ENCODE measurements at regions not wholly inside any gene's neighbourhood (a gene's known extent, or its start where the extent isn't known, plus 50 kb on each side); places are given as distances from the start of the nearest gene placed in this dataset.
"Not testable (repeated sequence)": the region's sequence is repeated elsewhere in the genome, so short reads cannot be mapped to it uniquely, and the experiment has no call there.

GRCh38 chr11:13169709-13170108, 107.9 kb upstream of the BMAL1 start:
- intact Hi-C loops (cut with micrococcal nuclease): no loop called here

GRCh38 chr11:13174090-13174489, 103.5 kb upstream of the BMAL1 start:
- intact Hi-C loops (cut with micrococcal nuclease): no loop called here

GRCh38 chr11:13183094-13183825, 94.3 kb upstream of the BMAL1 start:
- intact Hi-C loops (cut with micrococcal nuclease): loop anchor here (1.0 to 2.0 kb wide), 7 partner anchors 26 to 284 kb away; no protein-coding TSS in a partner anchor

DNA sequence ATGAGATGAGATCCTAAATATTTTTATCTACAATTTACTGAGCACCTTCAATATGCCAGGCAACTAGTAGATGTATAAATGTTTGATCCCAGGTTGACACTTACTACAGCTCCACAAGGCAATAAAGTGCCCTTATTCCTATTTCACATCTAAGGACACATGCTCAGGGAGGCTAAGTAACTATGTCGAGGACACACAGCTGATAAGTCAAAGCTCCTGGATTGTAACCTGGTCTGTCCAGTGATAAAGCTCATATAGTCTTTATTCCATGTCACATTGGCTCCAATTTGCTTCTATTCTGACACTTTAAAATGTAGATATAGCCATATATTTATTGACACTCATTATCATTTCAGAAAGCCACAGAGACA, 93.8 kb upstream of the BMAL1 start:
- intact Hi-C loops (cut with micrococcal nuclease): loop anchor here (1.0 to 2.0 kb wide), 7 partner anchors 25 to 283 kb away; no protein-coding TSS in a partner anchor

DNA sequence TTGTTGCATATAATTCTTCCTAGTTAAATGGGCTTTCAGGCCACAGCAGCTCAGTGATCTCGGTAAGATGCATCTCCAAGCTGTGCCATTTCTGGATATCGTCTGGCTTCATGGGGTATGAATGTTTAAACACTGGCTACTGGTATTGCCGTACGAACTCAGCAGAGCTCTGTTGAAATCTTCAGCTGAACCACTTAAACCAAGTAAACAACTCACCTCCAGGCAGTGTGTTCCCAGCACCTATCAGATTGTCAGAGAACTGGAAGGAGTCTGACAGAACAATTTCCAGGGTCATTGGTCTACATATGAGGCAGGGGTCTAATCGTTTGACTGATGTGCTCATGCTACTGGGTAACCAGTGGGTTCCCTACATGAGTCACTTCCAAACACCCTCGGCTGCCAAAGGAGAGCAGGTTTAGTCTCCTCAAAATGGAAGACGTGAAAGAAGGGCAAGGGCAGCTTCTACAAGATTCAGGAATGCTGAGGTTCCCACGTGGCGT, 93.2 kb upstream of the BMAL1 start:
- intact Hi-C loops (cut with micrococcal nuclease): no loop called here

DNA sequence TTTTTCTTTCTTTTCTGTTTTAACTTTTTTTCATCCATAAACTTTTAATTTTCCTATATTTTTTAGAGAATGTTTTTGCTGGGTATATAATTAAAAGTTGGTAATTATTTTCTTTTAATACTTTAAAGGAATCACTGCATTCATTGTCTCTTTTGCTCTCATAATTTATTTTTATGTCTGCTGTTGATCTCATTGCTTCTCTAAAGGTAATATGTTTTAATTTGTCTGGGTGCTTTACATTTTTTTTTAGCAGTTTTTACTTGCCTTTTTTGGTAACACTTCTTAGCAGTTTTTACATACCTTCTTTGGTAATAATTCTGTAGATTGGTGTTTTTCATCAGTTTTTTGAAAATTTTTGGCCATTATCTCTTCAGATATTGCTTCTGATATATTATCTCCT, 89.4 kb upstream of the BMAL1 start:
- intact Hi-C loops (cut with micrococcal nuclease): no loop called here

DNA sequence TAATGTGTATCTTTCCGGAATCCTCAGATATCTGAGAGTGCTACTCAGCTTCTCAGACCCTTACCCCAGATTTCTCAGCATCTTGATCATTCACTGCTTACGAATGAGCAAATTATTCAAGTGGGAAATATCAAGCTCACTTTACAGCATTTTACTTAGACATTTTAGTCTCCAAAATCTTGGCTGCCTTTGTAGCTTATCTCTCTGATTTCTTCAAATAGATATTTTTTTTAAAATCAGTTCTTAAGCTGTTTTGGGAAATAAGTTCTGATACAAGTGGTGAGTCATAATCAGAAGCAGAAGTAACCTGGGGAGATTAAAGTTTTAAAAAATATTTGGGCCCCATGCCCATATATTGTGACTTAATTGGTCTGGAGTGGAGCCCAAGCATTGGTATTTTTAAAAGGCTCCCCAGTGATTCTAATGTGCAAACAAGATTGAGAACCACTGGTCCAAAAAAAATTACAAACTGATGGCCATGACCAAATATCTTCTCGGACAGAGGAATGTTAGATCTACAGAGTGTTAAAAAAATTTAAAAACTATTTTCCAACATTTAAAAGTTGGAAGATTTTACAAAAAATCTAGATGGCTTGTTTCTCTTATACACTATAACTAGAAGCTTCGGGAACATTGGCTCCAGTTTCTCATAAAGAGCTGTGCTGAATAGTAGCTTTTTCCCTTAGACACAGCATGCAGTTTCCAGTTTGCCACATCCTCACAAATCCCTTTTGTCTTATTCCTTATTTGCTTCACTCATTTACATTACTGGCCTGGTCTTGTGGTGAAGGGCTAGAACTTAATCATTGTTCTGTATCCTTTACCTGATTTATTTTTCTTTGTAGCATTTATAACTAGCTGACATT, 87.8 kb upstream of the BMAL1 start:
- intact Hi-C loops (cut with micrococcal nuclease): no loop called here

GRCh38 chr11:13193613-13194012, 84.0 kb upstream of the BMAL1 start:
- intact Hi-C loops (cut with micrococcal nuclease): no loop called here

DNA sequence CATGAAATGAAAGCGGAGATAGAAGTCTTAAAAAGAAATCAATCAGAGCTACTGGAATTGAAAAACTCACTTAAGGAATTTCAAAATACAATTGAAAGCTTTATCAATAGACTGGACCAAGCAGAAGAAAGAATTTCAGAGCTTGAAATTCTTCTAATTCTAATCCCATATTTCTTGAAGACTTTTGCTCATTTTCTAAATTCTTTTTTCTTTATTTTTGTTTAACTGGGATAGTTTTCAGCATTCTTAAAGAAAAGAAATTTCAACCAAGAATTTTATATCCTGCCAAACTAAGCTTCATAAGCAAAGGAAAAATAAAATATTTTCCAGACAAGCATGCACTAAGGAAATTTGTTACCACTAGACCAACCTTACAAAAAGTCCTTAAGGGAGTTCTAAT, 80.2 kb upstream of the BMAL1 start:
- intact Hi-C loops (cut with micrococcal nuclease): not testable (repeated sequence)

- intact Hi-C loops (cut with micrococcal nuclease): loop anchor here (5.0 kb wide), 1 partner anchor 462 kb away; the partner anchor contains the start of gene FAR1
These were observed 72.1 kb upstream of the BMAL1 start for GRCh38 chr11:13205486-13205885.

- intact Hi-C loops (cut with micrococcal nuclease): loop anchor here (5.0 kb wide), 1 partner anchor 461 kb away; the partner anchor contains the start of gene FAR1
These were observed 71.4 kb upstream of the BMAL1 start for GRCh38 chr11:13206086-13206640.

- intact Hi-C loops (cut with micrococcal nuclease): loop anchor here (5.0 kb wide), 1 partner anchor 460 kb away; the partner anchor contains the start of gene FAR1
These were observed 70.3 kb upstream of the BMAL1 start for GRCh38 chr11:13207270-13207664.

DNA sequence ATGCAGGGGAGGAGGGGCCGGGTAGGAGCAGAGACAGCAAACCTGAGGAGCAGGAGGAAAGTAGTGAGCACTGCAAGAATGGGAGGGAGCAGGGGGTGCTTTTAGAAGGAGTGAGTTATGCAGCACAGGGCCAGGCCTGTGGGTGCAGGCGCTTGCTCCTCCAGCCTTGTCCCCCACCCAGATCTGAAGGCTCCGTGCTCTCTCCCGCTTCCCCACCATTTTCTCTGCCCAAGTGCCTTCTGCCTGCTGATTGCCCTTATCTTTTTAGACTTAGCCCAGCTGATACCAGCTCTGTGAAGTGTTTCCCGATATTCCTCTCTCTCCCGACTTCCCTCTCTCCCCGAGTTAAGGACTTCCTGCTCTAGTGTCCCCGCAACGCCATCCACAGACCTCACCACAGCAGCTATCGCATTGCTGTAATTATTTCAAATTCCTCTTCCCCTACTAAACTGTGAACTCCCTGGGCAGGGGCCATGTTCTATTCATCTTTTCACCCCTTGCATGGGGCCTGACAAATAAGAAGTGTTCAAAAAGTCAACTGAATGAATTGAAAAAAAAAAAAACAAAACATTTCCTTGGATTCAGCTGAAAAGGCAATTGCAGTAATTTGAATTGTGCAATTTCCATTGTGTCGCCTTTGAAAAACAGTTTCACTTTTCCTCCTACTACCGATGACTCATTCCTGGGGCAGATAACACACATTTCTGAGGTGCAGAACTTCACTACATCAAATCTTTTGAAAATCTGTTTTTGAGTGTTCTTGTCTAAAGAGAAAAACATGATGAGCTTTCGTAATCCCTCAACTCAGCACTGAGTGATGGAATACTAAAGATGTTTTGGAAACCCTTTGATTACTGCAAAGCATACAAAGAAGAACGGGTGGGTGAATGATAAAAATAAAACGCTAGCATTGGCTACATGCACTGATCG, 69.7 kb upstream of the BMAL1 start:
- intact Hi-C loops (cut with micrococcal nuclease): loop anchor here (1.0 to 5.0 kb wide), 7 partner anchors 25 to 459 kb away; partner anchors contain the start of genes BMAL1, BTBD10 and FAR1

DNA sequence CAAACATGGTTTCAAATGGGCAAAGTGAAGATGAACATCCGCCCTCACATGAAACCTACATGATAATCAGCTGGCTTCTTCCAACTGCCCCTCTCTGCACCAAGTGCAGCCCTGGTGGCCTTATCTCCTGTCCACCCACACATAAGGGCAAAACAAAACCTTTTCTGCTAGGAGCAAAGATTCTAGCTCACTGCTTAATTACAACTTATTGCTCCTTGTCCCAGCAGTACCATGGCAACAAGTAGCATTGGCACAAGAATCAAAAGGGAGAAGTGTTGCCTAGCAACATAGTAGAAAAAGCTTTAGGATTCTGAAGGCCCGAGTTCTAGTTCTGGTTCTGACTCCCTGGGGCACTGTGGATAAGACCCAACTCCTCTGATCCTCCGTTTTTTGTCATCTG, 68.7 kb upstream of the BMAL1 start:
- intact Hi-C loops (cut with micrococcal nuclease): loop anchor here (1.0 to 5.0 kb wide), 7 partner anchors 26 to 458 kb away; partner anchors contain the start of genes BMAL1, BTBD10 and FAR1

- intact Hi-C loops (cut with micrococcal nuclease): loop anchor here (2.0 to 5.0 kb wide), 2 partner anchors 27 to 458 kb away; partner anchors contain the start of gene FAR1
These were observed 68.2 kb upstream of the BMAL1 start for GRCh38 chr11:13209379-13209778.

DNA sequence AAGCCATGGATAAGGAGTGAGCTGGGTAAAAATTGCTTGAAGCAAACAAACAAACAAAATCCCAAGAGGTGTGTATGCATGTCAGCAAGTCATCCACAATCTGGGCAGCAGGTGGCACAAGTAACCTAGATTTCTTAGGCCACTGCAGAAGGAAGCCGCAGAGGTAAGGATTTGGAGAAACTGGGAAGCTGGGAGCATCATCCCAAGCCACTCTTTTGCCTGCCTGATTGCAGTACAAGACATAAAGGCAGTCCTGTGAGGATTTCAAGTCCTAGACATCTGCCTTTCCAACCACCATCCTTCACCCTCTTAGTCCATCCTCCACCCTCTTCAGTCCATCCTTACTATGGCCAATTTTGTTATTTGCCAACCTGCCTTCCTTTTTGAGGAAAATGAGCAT, 67.2 kb upstream of the BMAL1 start:
- intact Hi-C loops (cut with micrococcal nuclease): loop anchor here (1.0 kb wide), 2 partner anchors 125 to 134 kb away; no protein-coding TSS in a partner anchor

DNA sequence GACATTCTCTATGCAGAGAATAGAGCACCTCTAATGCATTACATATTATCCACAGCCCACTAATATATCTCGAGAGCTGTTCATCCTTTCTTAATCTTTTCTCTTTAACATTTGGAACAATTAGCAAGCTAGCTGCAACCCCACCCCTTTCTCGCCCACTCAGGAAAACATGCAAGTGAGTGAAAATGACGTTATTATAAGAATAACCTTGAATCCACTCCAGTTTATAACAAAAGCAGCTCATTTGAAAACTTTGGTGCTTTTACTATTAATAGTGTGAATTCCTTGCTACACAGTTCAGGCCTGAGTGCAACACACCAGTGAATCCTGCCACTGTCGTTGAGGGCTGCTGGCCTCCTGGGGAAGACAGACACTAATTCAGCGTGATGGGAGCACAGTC, 63.3 kb upstream of the BMAL1 start:
- intact Hi-C loops (cut with micrococcal nuclease): no loop called here

DNA sequence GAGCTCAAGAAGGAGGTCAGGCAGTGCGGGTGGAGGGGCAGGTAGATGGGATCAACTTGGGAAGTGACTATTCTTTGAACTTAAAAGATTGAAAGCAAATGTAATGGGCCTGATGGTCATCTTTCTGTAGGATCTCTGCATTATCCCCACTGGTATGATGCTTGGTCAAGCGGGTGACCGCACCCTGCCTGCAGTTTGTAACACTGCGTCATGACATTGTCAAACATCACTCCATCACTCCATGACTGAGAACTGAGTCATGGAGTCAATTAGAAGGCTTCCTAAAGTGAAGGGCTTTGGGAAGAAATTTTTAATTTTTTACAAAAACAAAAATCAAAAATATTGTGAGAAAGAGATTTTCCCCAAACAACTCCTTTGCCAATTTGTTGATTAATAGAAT, 62.4 kb upstream of the BMAL1 start:
- intact Hi-C loops (cut with micrococcal nuclease): no loop called here

DNA sequence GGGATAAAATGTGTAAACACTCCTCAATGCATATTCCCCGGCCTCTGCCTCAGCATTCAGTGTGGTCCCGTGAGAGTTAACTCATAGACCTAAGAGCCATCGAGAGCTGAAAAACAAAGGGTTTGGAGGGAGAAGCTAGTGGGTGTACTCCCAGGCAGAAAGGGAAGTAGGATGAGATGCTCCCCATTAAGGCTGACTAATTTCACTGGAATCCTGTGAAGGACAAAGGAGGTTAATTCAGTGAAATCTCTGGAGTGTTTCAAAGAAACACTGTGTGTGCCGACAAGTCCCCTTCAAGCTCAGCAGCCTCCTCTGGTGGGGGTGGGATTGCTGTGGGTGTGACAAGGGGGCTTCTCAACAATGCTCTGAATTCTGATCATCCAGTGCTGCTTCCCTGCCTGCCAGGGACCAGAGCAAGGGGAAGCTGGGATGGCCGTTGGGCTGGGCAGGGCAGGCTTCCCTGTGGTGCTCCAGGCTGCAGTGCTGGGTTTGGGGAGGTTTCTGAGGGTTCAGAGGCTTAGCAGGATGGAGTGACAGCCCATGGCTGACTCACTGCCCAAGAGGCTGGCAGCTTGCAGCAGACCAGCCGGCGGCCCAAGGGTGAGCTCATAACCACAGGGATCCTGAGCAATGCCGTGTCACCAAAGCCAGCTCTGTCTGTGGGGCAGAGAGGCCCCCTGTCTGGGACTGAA, 61.4 kb upstream of the BMAL1 start:
- intact Hi-C loops (cut with micrococcal nuclease): no loop called here

- intact Hi-C loops (cut with micrococcal nuclease): no loop called here
These were observed 60.9 kb upstream of the BMAL1 start for GRCh38 chr11:13216711-13217075.

Data from T-helper 1 cell treated with Interleukin-12 subunit alpha and Interleukin-12 subunit beta and Interleukin-4 antibody, amounts not matched to agents 30 ng/mL and 1 ng/mL, for 36 hours (primary cell).